Muscle of back (tissue), 3 donors: ENCODE measurements at regions not wholly inside any gene's neighbourhood (a gene's known extent, or its start where the extent isn't known, plus 50 kb on each side); places are given as distances from the start of the nearest gene placed in this dataset.
A peak's percentile ranks its signal among the peaks of the same experiment; 100 is the strongest.

Experiments
- DNase-seq, 3 donors: peaks; one replicate each; pipeline versions ENCODE4 v3.0.0 to v3.0.0-alpha.2; 2013

DNA sequence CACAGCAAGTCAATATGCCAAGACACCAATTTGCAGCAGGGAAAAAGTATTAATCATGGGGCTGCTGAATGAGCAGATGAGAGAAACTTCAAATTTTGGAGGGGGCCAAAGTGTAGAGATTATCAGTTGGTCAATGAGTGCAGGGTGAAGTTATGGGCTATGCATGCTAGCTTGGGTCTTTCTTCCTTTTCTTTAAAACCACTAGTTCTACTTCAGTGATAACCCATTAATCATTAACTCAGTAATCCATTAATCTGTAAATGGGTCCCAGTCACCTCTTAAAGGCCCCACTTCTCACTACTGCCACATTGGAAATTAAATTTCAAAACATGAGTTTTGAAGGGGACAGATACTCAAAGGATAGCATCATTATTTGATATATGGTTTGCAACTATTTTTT, 688.6 kb upstream of the ADGRL4 start:
- no peak for DNase-seq

GRCh38 chr1:79694241-79694640, 687.7 kb upstream of the ADGRL4 start:
- no peak for DNase-seq

GRCh38 chr1:79693441-79694114, 687.0 kb upstream of the ADGRL4 start:
- peak in 1 of 3 donors; percentile 27 for DNase-seq

DNA sequence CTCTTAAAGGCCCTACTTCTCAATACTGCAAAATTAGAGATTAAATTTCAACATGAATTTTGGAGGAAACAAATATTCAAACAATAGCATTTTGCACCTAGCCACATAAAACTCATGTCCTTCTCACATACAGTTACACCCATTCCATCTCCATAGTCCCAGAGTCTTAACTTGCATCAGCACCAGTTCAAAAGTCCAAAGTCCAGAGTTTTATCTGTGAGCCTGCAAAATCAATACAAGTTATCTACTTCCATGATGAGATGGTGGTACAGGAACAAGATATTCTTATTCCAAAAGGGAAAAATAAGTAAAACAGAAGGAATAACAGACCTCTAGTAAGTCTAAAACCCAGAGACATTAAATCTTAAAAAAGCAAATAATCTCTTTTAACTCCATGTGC, 686.0 kb upstream of the ADGRL4 start:
- no peak for DNase-seq

DNA sequence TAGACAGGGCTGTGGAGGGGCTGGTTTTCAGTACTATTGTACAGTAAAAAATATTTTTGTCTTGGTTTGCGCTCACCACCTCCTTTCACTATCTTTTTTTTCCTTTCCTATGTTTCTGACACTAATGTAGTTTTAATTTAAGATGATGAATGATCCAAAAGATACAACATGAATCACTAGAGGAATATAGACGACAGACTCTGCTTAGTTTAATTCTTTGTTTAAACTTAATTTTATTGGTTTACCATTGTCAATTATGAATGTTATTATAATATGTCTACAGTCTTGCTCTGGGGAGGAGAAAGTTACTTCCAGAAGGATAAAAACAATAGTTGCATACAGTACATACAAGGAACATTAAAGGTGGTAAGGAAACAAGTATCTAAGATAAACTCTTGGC, 682.4 kb upstream of the ADGRL4 start:
- no peak for DNase-seq

- DNase-seq: no peak
These were observed 676.9 kb upstream of the ADGRL4 start for GRCh38 chr1:79683420-79683819.

DNA sequence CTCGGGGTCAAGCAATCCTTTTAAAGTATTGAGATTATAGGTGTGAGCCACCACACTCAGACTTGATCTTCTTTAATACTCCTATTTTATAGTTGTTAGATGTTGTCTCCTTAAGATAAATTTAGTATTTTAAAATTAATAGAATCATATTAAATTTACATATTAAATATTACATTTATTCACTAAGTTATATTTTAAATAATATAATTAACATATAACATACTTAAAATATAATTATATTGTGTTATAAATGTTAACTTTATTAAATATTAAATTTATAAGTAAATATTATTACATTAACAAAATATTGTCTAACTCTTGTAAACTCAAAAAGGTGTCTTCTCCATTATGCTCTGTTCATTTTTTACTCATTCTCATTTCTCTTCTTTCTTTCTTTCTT, 675.9 kb upstream of the ADGRL4 start:
- DNase-seq: no peak

DNA sequence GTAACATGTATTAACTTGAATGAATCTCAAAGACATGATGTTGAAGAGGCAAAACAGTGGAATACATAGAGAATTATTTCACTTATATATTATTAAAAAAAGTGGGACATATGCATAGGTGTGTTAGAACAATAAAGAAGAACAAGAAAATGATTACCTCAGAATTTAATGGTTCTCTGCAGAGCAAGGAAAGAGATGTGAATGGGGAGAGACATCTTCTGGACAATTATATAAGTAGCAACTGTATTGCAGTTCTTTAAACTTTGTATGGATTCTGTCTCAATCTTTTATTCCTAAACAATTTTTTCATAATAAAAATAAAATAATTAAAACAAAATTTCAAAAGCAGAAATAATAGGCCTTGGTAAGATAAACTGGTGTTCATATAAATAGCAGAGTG, 674.9 kb upstream of the ADGRL4 start:
- DNase-seq: no peak

DNA sequence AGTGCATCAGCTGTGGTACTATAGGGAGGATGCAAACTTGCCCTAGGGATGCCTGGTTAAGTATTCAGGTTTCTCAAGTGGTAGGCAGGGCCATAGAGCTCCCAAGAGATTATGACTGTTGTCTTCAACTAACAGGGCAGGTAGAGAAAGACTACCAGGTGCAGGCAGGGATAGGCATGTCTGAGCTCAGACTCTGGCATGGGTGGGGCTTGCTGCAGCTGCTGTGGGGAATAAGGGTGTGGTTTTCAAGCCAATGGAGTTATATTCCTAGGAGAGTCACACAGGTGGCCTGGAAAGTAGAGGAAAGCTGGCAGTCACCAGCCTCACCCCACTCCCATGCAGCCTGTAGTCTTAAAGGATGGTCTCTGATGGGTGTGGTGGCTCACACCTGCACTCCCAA, 673.4 kb upstream of the ADGRL4 start:
- DNase-seq: no peak

DNA sequence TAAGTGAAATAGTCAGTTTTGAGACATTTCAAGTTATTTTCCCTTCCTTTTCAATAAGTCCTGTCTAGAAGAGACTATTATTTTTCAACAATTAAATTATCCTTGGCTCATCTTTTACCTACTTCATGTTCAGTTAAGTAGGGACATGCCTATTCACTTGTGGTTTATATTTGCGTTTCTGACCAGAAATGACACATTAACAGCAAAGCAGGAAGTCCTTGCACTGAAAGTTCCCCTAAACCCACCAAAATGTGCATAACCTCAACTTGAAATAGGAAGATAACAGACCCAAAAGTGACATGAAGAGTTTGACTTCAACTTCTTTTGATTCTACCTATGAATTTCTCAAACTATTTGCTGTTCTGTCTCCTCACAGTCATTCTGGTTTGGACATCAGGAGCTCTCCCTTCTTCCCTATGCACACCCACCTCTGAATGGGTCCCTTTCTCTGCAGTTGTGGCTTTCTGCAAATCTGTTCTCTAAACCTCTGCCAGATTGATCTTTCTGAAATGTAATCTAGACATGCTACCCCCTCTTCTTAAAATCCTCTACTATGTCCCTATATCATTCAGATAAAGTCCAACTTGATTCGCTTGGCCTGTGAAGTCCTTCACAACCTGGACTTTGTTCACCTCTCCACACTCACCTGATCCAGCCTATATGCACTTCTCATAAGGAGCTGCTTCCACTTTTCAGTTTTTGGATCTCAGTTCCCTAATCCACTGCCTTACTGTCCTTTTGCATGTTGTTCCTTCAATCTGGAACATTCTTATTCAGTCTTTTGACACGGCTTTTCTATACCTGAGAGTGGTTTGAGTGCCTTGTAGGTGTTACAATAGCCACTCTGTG, 661.5 kb upstream of the ADGRL4 start:
- DNase-seq: peak in 1 of 3 donors; percentile 10

GRCh38 chr1:79667166-79667565, 660.6 kb upstream of the ADGRL4 start:
- peak; percentile 14 to 62 (median 18) for DNase-seq

DNA sequence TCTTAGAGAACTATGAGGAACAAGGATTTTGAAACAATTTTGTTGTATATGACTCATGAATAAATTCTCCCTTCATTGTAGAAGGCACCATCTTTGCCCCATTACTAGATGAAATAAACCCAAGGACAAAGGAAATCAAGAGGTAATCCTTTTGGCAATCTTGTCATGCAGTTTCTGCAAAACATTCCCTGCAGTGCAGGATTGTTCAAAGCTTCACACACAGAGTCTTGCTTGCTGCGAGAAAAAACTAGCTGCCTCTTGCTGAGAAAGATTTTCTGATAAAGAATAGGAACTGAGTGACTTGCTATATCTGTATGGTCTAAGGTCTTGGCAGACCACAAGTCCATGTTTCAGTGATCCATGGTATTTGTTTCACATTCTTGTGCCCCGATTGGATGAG, 657.4 kb upstream of the ADGRL4 start:
- no peak for DNase-seq

GRCh38 chr1:79662596-79662995, 656.1 kb upstream of the ADGRL4 start:
- DNase-seq: no peak

- no peak for DNase-seq
These were observed 653.6 kb upstream of the ADGRL4 start for GRCh38 chr1:79660129-79660528.

DNA sequence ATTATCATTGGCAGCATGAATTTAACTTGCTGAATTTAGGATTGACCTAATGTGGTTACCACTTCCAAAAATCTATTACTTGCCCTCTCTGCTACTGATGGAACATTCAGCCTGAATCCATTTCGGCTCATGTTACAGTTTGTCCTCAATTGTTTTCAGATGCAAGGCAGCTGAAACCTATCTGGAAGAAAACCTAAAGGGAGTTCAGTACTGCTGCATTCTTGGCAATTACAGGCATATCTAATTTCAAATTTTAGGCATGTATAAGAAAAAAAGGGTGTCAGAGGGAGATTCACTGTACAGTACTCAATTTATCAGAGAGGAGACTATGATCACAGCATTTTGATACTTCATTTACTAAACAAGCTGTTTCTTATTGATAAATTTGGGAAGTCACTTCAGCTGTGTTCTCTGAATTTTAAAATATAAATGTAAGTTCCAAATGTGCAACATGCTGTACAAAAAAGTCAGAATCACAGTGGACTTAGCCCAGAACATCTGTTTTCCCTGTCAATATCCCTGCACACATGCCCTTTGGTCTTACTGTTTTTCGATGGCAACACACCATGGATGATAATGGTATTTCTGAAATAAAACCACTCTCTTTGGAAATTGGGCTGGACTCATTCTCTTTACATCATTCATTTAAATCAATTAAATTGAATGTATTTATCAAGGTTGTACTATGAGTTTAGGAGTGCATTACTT, 651.6 kb upstream of the ADGRL4 start:
- peak; percentile 63 to 82 (median 64) for DNase-seq

GRCh38 chr1:79655876-79656275, 649.3 kb upstream of the ADGRL4 start:
- no peak for DNase-seq

- no peak for DNase-seq
These were observed 645.9 kb upstream of the ADGRL4 start for GRCh38 chr1:79652426-79652825.

DNA sequence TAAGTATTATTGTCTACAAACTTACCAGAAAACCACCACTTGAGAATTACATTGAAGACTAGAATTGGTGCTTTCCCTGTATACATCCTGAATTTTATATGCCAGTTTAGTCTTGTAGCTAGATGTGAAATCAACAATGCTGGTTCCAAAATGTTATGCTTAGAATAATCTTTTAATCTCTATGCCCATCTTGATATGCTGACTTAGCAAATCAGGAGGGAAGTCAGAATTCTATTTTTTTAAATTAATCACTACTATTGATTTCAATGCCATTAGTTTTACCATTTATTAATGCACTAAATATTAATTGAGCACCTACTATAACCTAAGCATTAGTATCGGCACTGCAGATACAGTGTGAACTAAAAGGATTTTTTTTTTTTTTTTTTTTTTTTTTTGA, 641.6 kb upstream of the ADGRL4 start:
- no peak for DNase-seq

DNA sequence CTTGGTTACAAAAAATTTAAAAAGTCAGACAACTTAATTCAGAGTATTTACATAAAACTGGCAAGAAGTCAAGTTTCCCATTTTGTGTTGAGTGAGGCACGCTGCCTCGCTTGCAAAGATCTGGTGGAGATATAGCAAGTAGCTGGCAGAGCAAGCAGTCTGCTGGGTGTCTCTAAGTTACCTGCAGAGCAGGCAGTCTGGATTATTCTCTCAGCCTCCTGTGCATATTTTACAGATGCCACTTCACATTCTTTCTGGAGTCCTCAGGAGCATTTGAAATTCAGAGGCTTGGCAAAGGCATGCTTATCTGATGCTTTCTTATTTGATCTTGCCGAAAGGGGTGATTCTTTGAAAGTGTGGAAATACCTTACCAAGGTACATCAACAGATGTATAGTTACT, 640.4 kb upstream of the ADGRL4 start:
- no peak for DNase-seq

DNA sequence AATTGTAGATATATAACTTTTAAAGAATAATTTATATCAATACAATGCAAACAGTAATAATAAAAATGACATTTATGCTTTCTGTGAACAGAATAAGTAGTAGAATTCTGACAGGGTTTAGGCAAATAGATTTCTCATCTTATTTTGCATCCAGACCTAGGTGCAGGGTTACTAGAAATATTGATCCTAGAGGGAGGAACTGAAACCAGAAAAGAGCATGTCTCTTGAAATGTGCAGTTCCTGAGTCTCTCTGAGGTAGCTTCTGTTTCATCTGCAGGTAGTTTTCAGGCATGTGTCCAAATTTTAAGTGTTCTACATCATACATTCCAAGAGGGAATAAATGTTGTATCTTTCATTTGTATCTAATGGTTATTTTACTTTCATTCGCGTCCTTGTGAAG, 631.9 kb upstream of the ADGRL4 start:
- DNase-seq: no peak

- peak in 1 of 3 donors; percentile 62 for DNase-seq
These were observed 626.9 kb upstream of the ADGRL4 start for GRCh38 chr1:79633456-79633855.

DNA sequence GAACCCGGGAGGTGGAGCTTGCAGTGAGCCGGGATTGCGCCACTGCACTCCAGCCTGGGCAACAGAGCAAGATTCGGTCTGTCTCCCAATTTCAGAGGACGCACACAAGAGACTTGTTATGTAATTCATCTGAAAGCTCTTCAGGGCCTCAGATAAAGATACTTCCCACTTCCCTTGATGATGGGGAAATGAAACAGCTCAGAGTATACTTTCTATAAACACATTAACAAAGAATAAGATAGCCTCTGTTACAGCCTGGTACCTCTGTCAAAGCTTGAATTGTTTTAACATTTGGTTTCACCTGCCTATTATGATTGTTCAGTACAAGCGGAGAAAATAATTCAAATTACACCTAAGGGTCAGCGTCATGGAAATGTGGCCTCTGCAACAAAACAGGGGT, 622.9 kb upstream of the ADGRL4 start:
- no peak for DNase-seq

DNA sequence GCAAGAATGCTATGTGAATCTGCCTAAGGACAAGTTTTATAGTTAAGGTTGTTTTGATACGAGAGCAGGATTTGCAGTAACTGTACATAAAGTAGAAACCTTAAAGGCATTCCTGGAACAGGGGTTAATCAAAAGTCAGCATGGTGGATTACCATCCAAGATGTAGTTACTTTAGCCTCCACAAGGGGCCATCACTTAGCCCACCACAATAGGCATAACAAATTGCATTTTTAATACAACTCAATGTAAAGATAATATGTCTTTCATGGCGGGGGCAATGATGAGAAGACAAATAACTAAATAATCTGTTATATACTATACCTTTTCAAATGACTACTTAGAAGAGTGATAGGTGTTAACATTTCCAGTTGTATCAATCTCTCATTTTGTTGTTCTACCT, 611.2 kb upstream of the ADGRL4 start:
- no peak for DNase-seq
